D721Med (cell line): ENCODE measurements at regions not wholly inside any gene's neighbourhood (a gene's known extent, or its start where the extent isn't known, plus 50 kb on each side); places are given as distances from the start of the nearest gene placed in this dataset.

ENCODE experiments used
- DNase-seq: peaks from one replicate; pipeline ENCODE4 v3.0.0; 2011; ENCODE audit warnings: low spot score; ENCODE audit not compliant: insufficient read length
- FAIRE-seq: peaks from 2 replicates; lab custom pipeline; 2011; peaks lifted over from hg19 to GRCh38; lab: Jason Lieb, UNC
- CTCF ChIP-seq: IDR thresholded peaks from 2 replicates; pipeline ENCODE4 v1.5.1; 2012; ENCODE audit warnings: mild to moderate bottlenecking, control low read depth; ENCODE audit not compliant: insufficient read depth; ENCODE audit errors: missing control alignments

- no peak for DNase-seq
- TF ChIP-seq CTCF = no peak
- FAIRE-seq = no peak
Measured at GRCh38 chr6:18748314-18748713, 361.2 kb downstream of the RNF144B start.

GRCh38 chr6:18752278-18753068 lies 365.3 kb downstream of the RNF144B start:
- no peak for TF ChIP-seq CTCF
- no peak for DNase-seq
- no peak for FAIRE-seq

GRCh38 chr6:18753076-18753475 lies 365.9 kb downstream of the RNF144B start:
- no peak for TF ChIP-seq CTCF
- FAIRE-seq = no peak
- no peak for DNase-seq

- no peak for DNase-seq
- no peak for TF ChIP-seq CTCF
- FAIRE-seq = no peak
Measured at GRCh38 chr6:18763086-18763485, 375.9 kb downstream of the RNF144B start.

- DNase-seq = no peak
- TF ChIP-seq CTCF = no peak
- FAIRE-seq = no peak
Measured at GRCh38 chr6:18784794-18785193, 397.6 kb downstream of the RNF144B start.

- FAIRE-seq = no peak
- no peak for TF ChIP-seq CTCF
- DNase-seq = no peak
Measured at GRCh38 chr6:18785810-18786490, 398.8 kb downstream of the RNF144B start.

- DNase-seq = no peak
- peak; percentile 74 for FAIRE-seq
Measured at GRCh38 chr6:18792866-18793265, 405.7 kb downstream of the RNF144B start.

More at GRCh38 chr6:18792866-18793265, 405.7 kb downstream of the RNF144B start:
- TF ChIP-seq CTCF = no peak
